HK-2 (cell line): ENCODE measurements at regions not wholly inside any gene's neighbourhood (a gene's known extent, or its start where the extent isn't known, plus 50 kb on each side); places are given as distances from the start of the nearest gene placed in this dataset.
"Not testable (repeated sequence)": the region's sequence is repeated elsewhere in the genome, so short reads cannot be mapped to it uniquely, and the experiment has no call there.

Source experiments
- DNase-seq: peaks from one replicate; pipeline ENCODE4 v3.0.0-alpha.2; 2018; ENCODE audit not compliant: unreplicated experiment

DNA sequence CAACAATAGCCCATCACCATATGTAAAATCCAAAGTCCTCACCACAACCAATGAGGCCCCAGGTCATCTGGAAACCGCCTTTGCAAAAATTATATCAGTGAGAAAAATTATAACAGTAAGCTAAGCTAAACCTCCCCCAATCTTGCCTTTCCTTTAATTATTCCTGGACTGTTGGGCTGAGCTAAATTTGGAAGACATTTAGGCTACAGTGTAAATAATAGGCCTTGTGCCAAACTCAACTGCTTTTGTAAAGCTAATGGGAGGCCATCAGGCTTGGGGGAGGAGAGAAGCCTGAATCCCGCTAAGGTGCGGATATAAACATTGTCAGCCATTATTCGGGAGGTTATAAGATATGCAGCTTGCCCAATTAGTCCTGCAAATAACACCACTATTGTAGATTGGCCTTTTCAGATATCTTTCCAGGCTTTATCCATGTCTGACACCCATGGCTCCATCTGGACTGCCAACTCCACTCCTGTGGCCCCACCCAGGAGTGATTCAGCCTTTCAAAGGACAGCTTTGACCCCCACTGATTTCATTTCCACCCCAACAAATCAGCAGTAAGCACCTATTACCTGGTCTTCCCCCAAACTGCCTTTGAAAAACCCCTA is 53.0 kb upstream of the CA12 start:
- no peak for DNase-seq

GRCh38 chr15:63435204-63435820 is 53.7 kb upstream of the CA12 start:
- DNase-seq, result no peak

DNA sequence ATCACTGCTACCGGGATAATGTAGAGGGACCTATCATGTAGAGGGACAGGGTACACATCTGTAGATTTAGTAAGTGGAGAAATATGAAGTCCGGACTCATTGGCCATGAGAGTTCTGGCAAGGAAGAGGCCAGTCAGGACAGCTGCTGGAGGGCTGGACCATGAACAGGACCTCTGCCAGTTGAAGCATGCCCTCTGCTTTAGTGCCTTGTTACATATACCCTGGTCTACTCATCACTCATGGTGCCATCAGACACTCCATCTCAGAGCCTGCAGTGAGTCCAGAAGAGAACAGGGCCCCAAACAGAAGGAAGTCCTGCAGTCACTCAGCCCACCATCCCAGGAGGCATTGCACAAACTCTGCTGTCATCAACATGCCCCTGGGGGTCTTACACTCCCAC is 54.7 kb upstream of the CA12 start:
- no peak for DNase-seq

DNA sequence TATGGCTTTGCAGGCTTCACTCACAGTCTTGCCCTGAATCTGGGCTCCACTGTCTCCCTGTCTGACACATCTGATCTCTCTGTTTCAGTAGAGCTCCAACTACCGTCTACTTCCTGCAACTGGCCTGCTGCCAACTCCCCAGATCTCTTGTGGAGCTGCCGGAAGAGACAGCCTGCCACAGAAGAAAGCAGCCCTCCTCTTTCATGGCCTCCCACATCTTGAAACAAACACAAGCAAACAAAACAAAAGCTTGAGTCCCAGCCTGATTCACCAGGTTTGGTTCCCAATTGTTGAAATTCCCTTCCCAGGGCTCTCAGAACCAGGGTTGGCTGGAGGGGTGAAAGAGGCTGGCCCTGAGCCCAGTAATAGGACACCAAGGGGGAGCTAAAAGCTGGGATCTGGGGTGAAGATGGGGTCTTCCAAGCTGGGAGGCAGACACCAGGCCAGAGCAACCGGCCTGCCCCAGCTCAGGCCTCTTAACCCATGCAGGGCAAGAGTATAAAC is 55.3 kb upstream of the CA12 start:
- peak; percentile 10 for DNase-seq

DNA sequence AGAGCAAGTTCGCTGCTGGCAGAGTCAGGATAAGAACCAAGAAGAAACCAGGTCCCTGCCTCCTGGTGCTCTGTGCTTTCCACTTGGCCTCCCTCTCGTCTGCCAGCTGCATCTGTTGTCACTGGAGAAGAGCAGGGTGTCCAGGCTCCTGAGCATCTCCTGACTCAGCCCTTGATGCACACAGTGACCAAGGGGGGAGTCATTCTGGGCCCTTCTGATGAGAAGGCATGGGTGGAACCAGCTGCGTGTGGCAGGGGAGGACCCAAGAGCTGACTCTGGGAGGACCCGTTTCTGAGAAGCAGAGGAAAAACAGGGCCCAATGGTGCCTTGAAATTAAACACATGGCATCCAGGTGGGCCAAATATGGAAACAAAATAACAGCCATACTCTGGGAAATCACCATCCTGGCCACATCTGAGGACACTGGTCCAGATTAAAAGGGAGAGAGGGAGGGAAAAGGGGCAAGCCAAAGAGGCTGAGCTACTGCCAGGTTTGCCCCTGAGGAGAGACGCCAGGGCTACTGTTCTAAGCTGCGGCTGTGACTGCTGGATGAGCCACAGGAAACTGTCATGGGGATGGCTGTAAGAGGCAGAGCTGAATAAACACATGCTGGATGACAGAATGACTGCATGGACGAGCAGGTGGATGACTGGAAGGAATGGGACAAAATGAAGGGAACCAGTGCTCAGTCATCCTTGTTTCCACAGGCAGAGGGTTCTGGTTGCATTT is 58.1 kb upstream of the CA12 start:
- peak; percentile 10 for DNase-seq

DNA sequence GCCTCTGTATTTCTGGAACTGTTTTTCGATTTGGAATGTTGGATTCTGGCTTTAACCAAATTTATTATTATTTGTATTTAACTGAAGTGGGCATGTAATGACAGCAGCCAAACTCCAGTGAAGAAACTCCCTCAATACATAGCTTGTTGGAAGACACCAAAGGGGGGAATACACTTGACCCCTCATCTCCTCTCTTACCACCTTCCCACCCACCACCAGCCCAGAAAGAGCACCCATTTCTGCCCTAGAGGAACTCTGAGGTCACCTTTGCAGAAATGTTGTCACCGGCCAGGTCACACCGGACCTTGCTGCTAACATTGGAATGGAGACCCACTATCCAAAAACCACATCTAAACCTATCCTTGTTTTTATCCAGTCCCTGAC is 58.6 kb upstream of the CA12 start:
- DNase-seq, result no peak

- no peak for DNase-seq
These were observed 59.1 kb upstream of the CA12 start for GRCh38 chr15:63440756-63441155.

- DNase-seq, result no peak
These were observed 59.6 kb upstream of the CA12 start for GRCh38 chr15:63441266-63441665.

GRCh38 chr15:63442080-63442479 is 60.4 kb upstream of the CA12 start:
- DNase-seq, result no peak

DNA sequence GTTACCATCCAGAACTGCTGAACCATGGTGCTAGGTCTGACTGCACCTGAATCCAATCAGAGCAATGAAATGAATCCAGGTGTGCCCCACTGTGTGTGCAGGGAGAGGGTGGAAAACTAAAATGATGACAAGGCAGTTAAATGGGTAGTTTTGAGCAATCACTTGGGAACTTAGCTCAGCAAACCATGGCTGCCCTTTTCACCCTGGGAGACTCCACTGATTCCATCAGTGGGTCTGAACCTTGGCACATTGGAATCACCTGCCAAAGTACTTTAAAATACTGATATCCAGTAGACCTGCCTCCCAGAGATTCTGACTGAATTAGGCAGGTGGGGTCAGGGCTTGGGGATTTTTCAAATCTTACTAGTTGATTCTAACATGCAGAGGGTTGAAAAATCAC is 59.8 kb upstream of the USP3 start:
- no peak for DNase-seq

DNA sequence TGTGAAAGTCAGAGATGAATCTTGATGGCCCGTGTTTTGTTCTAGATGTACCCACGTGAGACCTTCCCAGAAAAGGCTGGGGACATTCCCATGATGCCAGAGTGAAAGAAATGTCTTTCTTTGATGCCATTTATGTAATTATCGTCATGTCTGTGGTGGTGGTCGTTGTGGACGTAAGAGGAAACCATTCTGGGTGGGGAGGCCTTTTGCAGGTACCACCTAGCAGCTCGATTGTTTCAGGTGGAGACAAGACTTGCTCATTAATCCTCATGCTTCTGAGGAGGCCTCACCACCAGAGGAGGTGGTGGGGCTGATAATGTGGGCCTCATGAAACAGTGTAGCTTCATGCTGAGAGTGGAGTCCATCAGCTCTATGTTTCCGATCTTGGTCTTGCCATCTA is 58.1 kb upstream of the USP3 start:
- DNase-seq, result no peak

GRCh38 chr15:63447017-63447676 is 57.2 kb upstream of the USP3 start:
- no peak for DNase-seq

DNA sequence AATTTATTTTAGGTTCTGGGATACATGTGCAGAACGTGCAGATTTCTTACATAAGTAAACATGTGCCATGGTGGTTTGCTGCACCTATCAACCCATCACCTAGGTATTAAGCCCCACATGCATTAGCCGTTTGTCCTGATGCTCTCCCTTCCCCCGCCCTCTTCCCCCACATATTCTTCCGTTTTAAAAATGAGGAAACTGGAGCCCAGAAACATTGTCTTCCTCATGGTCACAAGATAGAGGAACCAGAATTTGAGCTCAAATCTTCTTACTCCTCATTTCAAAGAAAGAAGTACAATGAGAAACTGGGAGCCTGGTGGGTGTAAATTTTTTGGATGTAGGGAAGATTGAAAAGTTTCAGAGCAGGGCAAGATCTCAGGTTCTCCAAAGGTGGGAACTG is 56.1 kb upstream of the USP3 start:
- DNase-seq, result no peak

DNA sequence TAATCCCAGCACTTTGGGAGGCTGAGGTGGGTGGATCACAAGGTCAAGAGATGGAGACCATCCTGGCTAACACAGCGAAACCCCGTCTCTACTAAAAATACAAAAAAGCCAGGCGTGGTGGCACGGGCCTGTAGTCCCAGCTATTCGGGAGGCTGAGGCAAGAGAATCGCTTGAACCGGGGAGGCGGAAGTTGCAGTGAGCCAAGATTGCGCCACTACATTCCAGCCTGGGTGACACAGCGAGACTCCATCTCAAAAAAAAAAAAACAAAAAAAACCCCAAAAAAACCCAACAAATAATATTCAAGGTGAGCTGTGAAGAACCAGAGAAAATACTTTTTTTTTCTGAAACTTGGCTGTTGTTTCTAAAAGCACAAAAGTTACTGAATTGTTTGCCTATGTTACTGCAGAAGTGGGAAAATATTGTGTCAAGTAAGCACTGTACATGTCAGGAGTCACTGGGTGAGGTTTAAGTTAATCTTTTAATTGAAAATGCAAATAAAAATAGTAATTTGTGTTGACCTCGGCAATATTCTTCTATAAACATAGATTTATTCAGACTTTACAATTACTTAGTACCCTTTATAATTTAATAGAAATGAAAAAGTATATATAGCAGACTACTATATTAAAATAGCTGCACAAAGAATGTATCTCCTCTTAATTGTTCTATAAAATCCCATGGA is 55.4 kb upstream of the USP3 start:
- not testable (repeated sequence) for DNase-seq

- no peak for DNase-seq
These were observed 54.7 kb upstream of the USP3 start for GRCh38 chr15:63449731-63450130.

- DNase-seq, result no peak
These were observed 53.5 kb upstream of the USP3 start for GRCh38 chr15:63450884-63451225.

DNA sequence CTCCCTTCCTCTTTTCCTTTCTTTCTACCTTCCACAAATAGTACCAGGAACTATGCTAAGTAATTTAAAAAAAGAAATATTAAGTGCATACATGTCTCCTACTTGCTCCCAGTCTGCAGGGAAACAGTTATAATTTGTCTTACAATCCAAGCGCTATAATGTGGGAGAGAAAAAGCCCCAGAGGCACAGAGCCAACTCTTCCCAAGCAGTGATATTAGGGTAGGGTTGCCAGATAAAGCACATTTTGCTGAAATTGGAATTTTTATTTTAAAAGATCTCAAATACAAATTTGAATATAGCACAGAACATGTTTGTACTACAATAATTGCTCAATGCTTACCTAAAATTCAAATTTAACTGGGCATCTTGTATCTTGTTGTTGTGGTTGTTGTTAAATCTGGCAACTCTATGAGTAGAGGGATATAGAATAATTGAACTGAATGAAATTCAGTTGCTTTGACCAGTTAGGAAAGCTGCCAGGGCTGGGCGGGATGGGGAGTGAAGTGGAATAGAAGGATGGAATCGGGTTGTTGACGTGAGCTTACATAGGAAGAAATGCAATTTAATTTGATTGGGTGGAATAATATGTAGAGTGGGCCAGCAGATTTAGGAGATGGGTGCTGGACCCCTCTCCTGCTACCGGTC is 52.6 kb upstream of the USP3 start:
- DNase-seq, result no peak

GRCh38 chr15:63452552-63453136 is 51.7 kb upstream of the USP3 start:
- DNase-seq, result no peak

DNA sequence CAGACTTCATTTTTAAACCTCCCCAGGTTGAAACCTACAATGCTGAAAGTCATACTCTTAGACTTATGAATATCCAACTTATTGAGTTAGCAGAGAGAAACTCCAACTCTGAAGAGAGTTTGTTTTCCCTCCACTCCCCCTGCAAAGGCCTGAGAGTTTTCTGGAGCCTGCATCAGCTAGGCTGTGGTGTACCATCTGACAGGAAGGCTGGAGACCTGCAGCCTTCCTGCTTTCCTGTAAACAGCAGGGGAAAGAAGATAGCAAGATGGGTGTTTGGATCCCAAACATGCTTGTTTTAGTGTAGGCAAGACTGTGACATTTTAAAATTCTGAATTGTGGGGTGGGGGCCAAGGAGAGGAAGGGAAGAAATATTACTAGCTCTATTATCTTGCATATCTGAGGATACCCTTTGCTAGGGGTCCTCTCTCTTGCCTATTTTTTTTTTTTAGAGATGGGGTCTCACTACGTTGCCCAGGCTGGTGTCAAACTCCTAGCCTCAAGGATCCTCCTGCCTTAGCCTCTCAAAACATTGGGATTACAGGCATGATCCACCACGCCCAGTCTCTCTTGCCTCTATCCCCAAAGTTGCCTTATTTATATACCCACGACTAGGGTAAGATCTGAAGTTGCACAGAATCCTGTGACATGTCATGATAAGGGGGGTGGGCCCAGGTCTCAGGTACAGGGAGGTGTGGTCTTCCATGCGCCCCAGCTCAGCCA is 51.0 kb upstream of the USP3 start:
- no peak for DNase-seq

DNA sequence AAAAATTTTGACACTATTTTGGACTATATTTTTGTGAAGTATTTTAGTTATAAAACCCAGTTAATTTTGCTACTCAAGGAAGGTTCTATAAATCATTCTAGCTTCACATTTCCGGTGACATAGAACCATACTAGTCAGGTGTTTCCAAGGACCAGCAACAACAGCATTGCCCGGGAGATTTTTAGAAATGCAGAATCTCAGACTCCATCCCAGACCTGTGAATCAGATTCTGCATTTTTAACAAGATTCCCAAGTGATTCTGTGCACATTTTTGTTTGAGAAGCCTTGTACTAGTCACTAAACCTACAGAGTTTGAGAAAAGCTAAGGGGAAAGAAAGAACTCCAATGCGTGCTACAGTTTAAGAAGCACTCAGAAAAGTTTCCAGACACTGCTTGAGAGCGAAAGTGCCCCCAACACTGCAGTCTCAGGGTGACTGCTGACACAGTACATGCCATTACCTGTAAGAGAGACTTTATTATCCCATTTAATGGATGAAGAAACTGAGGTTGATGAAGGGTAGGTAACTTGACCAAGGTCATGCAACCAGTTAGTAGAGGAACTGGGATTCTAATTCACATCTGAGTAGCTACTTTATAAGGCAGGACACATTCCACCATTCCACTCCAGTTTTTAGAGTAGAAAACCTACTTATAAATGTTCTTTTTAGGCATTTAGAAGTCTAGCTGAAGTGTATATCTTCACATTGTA is 49.7 kb upstream of the USP3 start:
- no peak for DNase-seq
